Ishikawa (cell line): ENCODE measurements at regions not wholly inside any gene's neighbourhood (a gene's known extent, or its start where the extent isn't known, plus 50 kb on each side); places are given as distances from the start of the nearest gene placed in this dataset.

Source experiments
- CEBPB ChIP-seq: IDR thresholded peaks from 2 replicates; pipeline ENCODE4 v1.6.1; 2012
- CREB1 ChIP-seq: IDR thresholded peaks from 2 replicates; pipeline ENCODE4 v1.6.1; 2012; ENCODE audit warnings: low read depth
- EGR1 ChIP-seq: IDR thresholded peaks from 2 replicates; pipeline ENCODE4 v1.6.1; 2012
- EP300 ChIP-seq: IDR thresholded peaks from 2 replicates; pipeline ENCODE4 v1.6.1; 2012; ENCODE audit warnings: borderline replicate concordance
- FOXM1 ChIP-seq: IDR thresholded peaks from 2 replicates; pipeline ENCODE4 v1.6.1; 2012; ENCODE audit warnings: low read depth, borderline replicate concordance
- MAX ChIP-seq: IDR thresholded peaks from 2 replicates; pipeline ENCODE4 v1.6.1; 2012
- NFIC ChIP-seq: IDR thresholded peaks from 2 replicates; pipeline ENCODE4 v1.6.1; 2012
- RAD21 ChIP-seq: IDR thresholded peaks from 2 replicates; pipeline ENCODE4 v1.6.1; 2012; ENCODE audit warnings: low read depth
- REST ChIP-seq: IDR thresholded peaks from 2 replicates; pipeline ENCODE4 v1.6.1; 2012; ENCODE audit warnings: low read depth, mild to moderate bottlenecking
- TAF1 ChIP-seq: IDR thresholded peaks from 2 replicates; pipeline ENCODE4 v1.6.1; 2012; ENCODE audit warnings: low read depth, mild to moderate bottlenecking
- TCF12 ChIP-seq: IDR thresholded peaks from 2 replicates; pipeline ENCODE4 v1.6.1; 2012; ENCODE audit warnings: low read depth
- TEAD4 ChIP-seq: IDR thresholded peaks from 2 replicates; pipeline ENCODE4 v1.6.1; 2012
- USF1 ChIP-seq: IDR thresholded peaks from 2 replicates; pipeline ENCODE4 v1.6.1; 2012
- YY1 ChIP-seq: IDR thresholded peaks from 2 replicates; pipeline ENCODE4 v1.6.1; 2012; ENCODE audit warnings: low read depth
- ZBTB7A ChIP-seq: IDR thresholded peaks from 2 replicates; pipeline ENCODE4 v1.6.1; 2012; ENCODE audit warnings: low read depth

- no peak for TF ChIP-seq CEBPB
- TF ChIP-seq NFIC = no peak
Observed at GRCh38 chr5:174665347-174665746, 59.0 kb upstream of the MSX2 start.

GRCh38 chr5:174667526-174667925 lies 56.9 kb upstream of the MSX2 start:
- TF ChIP-seq YY1 (no peak), USF1 (no peak), REST (no peak), ZBTB7A (no peak), MAX (no peak), TAF1 (no peak), TCF12 (no peak), RAD21 (no peak), EGR1 (no peak), FOXM1 (no peak), EP300 (no peak), CEBPB (no peak), NFIC (no peak), CREB1 (no peak), TEAD4 (no peak)

GRCh38 chr5:174668349-174668748 lies 56.0 kb upstream of the MSX2 start:
- no peak for TF ChIP-seq YY1
